Neural progenitor cell (in vitro differentiated cells): ENCODE measurements at regions not wholly inside any gene's neighbourhood (a gene's known extent, or its start where the extent isn't known, plus 50 kb on each side); places are given as distances from the start of the nearest gene placed in this dataset.

Experiments
- EZH2 ChIP-seq: fragments of 200-600 bp; sonication (generic); IDR thresholded peaks from 2 replicates; pipeline ENCODE4 v1.6.1; 2017; ENCODE audit warnings: antibody characterized with exemption, mild to moderate bottlenecking, moderate library complexity
- TF ChIP-seq, protein P1 (sequence below): fragments of 200-600 bp; sonication (generic); IDR thresholded peaks from 2 replicates; pipeline ENCODE4 v1.5.1; 2017; ENCODE audit warnings: antibody characterized with exemption, mild to moderate bottlenecking

DNA sequence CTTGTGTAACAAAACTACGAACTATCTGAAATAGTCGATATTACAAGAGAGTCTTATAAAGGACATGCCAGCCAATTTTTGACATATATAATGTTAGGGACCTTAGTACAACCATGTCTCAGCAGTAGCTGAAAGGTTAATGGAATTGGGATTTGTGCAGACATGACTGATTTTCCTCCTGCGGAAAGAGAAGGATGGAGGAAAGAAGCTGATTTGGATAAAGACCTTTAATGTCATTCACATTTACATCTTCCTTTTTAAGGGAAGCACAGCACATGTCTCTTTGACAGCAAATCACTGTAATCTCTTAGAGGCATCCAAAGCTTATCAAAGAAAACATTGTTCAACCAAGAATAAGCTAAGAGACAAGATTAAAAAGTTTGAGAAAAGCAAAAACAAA lies 1976.2 kb upstream of the IGFBP7 start:
- TF ChIP-seq, protein P1, sequence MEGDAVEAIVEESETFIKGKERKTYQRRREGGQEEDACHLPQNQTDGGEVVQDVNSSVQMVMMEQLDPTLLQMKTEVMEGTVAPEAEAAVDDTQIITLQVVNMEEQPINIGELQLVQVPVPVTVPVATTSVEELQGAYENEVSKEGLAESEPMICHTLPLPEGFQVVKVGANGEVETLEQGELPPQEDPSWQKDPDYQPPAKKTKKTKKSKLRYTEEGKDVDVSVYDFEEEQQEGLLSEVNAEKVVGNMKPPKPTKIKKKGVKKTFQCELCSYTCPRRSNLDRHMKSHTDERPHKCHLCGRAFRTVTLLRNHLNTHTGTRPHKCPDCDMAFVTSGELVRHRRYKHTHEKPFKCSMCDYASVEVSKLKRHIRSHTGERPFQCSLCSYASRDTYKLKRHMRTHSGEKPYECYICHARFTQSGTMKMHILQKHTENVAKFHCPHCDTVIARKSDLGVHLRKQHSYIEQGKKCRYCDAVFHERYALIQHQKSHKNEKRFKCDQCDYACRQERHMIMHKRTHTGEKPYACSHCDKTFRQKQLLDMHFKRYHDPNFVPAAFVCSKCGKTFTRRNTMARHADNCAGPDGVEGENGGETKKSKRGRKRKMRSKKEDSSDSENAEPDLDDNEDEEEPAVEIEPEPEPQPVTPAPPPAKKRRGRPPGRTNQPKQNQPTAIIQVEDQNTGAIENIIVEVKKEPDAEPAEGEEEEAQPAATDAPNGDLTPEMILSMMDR, result no peak
- no peak for TF ChIP-seq EZH2
